K562 (cell line): ENCODE measurements at regions not wholly inside any gene's neighbourhood (a gene's known extent, or its start where the extent isn't known, plus 50 kb on each side); places are given as distances from the start of the nearest gene placed in this dataset.
A peak's percentile ranks its signal among the peaks of the same experiment; 100 is the strongest.

Source experiments
- ATAC-seq: fragments of 200-7000 bp; cut with Tn5 transposase; 3 replicates; pipeline ENCODE4 v1.9.1; 2020; ENCODE audit warnings: moderate library complexity
- BruUV-seq: library from RNA; stranded (reverse); fragments of 400-500 nt; replicated peaks from 2 replicates; lab custom pipeline; 2021; lab: Mats Ljungman, UMichigan
- CTCF ChIA-PET: fragments of 300-600 bp; formaldehyde crosslinking; extraction: SDS; loops from one replicate; lab custom pipeline; 2021; ENCODE audit warnings: low intra/inter-chr PET ratio; lab: Yijun Ruan, JAX
- POLR2A ChIA-PET: fragments of 300-600, 350-650 bp; sonication (Branson Sonifier 250); formaldehyde crosslinking; extraction: SDS; loops from one replicate; lab custom pipeline; 2021; ENCODE audit warnings: antibody characterized with exemption, inconsistent platforms; lab: Yijun Ruan, JAX
- DNase-seq, 4 experiments: peaks; one replicate each; pipeline versions ENCODE4 v3.0.0 to v3.0.0-alpha.2; 2011 to 2018; ENCODE audit warnings: low spot score in 3 of 4, mixed read lengths in 3 of 4; ENCODE audit errors: extremely low read depth in 1 of 4
- FAIRE-seq: peaks from 2 replicates; lab custom pipeline; 2011; peaks lifted over from hg19 to GRCh38; lab: Jason Lieb, UNC
- H2AFZ ChIP-seq: 2 replicates; pipeline ENCODE4 v1.6.0; 2011; ENCODE audit warnings: low read depth, low read length, control low read depth, inconsistent platforms
- H3K27ac ChIP-seq: fragments of 200-600 bp; 3 replicates; pipeline ENCODE4 v1.8.0; 2011; ENCODE audit warnings: low read depth, mild to moderate bottlenecking, control low read depth, inconsistent platforms, low read length, moderate library complexity, mixed read lengths; ENCODE audit errors: extremely low read depth
- H3K27me3 ChIP-seq, 2 experiments: fragments of 300-600 bp in 1 of 2; 2 replicates in 1 of 2; 3 replicates in 1 of 2; pipeline versions ENCODE4 v1.6.0 to v1.8.0; 2011; ENCODE audit warnings: inconsistent platforms in 2 of 2, low read length in 2 of 2, mild to moderate bottlenecking in 1 of 2, mixed read lengths in 1 of 2, moderate library complexity in 1 of 2; ENCODE audit not compliant: control insufficient read depth in 2 of 2, insufficient read depth in 2 of 2
- H3K36me3 ChIP-seq: fragments of 300-600 bp; 3 replicates; pipeline ENCODE4 v1.8.0; 2011; ENCODE audit warnings: mild to moderate bottlenecking, low read length, inconsistent platforms; ENCODE audit not compliant: control insufficient read depth, insufficient read depth
- H3K4me1 ChIP-seq, 2 experiments: fragments of 200-600 bp in 1 of 2; replicated peaks in 1 of 2; 2 replicates in 1 of 2; 3 replicates in 1 of 2; pipeline versions ENCODE4 v1.5.1 to v1.8.0; 2011; ENCODE audit warnings: inconsistent platforms in 2 of 2, low read length in 2 of 2, mild to moderate bottlenecking in 1 of 2, mixed read lengths in 1 of 2, moderate library complexity in 1 of 2; ENCODE audit not compliant: control insufficient read depth in 2 of 2, insufficient read depth in 2 of 2
- H3K4me2 ChIP-seq: 2 replicates; pipeline ENCODE4 v1.6.1; 2011; ENCODE audit warnings: low read length, control low read depth, inconsistent platforms, mixed read lengths; ENCODE audit not compliant: insufficient read depth
- H3K4me3 ChIP-seq: fragments of 200-600 bp; sonication (generic), shearing (Covaris generic); 2 replicates; pipeline ENCODE4 v1.5.1; 2016; ENCODE audit warnings: control low read depth, inconsistent platforms
- H3K79me2 ChIP-seq: fragments of 200-600 bp; 3 replicates; pipeline ENCODE4 v1.8.0; 2011; ENCODE audit warnings: low read length, inconsistent platforms; ENCODE audit not compliant: control insufficient read depth, insufficient read depth
- H3K9ac ChIP-seq, 2 experiments: 2 replicates each; pipeline versions ENCODE4 v1.6.0 to v1.6.1; 2011; ENCODE audit warnings: low read depth in 2 of 2, low read length in 2 of 2, control low read depth in 1 of 2, inconsistent platforms in 1 of 2, mild to moderate bottlenecking in 1 of 2, mixed read lengths in 1 of 2; ENCODE audit not compliant: insufficient read depth in 1 of 2
- H3K9me1 ChIP-seq: one replicate; pipeline ENCODE4 v1.6.0; 2011; ENCODE audit warnings: inconsistent platforms, mild to moderate bottlenecking, low read length, moderate library complexity; ENCODE audit not compliant: control insufficient read depth, insufficient read depth
- H3K9me3 ChIP-seq: replicated peaks from 2 replicates; pipeline ENCODE4 v1.5.1; 2011; ENCODE audit warnings: low read depth, low read length, inconsistent platforms; ENCODE audit not compliant: control insufficient read depth, insufficient read depth
- H4K20me1 ChIP-seq: replicated peaks from 2 replicates; pipeline ENCODE4 v1.6.1; 2011; ENCODE audit warnings: low read length, inconsistent platforms, mixed read lengths; ENCODE audit not compliant: control insufficient read depth, insufficient read depth
- DIDO1 ChIP-seq: fragments of 450-650 bp; IDR thresholded peaks from 2 replicates; pipeline ENCODE4 v1.6.1; 2016; ENCODE audit warnings: low read depth, missing biosample characterization, missing genetic modification characterization
- HNRNPH1 ChIP-seq: fragments of 200-400 bp; formaldehyde crosslinking; optimal IDR thresholded peaks from 2 replicates; pipeline ENCODE3; 2017; ENCODE audit warnings: low read depth, mild to moderate bottlenecking, low read length, moderate library complexity
- MCM2 ChIP-seq: fragments of 450-650 bp; IDR thresholded peaks from 2 replicates; pipeline ENCODE4 v1.6.1; 2017; ENCODE audit warnings: low read depth, mild to moderate bottlenecking
- MIER1 ChIP-seq: fragments of 450-650 bp; IDR thresholded peaks from 2 replicates; pipeline ENCODE4 v1.6.1; 2016; ENCODE audit warnings: antibody characterized with exemption, mild to moderate bottlenecking, low read depth
- TAF9B ChIP-seq: fragments of 450-650 bp; IDR thresholded peaks from 2 replicates; pipeline ENCODE4 v1.6.1; 2018; ENCODE audit warnings: mild to moderate bottlenecking; ENCODE audit not compliant: partially characterized antibody
- ZNF316 ChIP-seq: fragments of 450-650 bp; IDR thresholded peaks from 2 replicates; pipeline ENCODE4 v1.6.1; 2016
- WGBS: fragments of 100-300 bp; shearing (Covaris generic); methylation state at CpG from one replicate; pipeline ENCODE4 v1.1.6; 2016; ENCODE audit warnings: low coverage, mixed read lengths; ENCODE audit not compliant: insufficient coverage; ENCODE audit errors: missing lambda C conversion rate; 5-methylcytosine and 5-hydroxymethylcytosine counted together
- in situ Hi-C: fragments of 300-500 bp; cut with MboI; formaldehyde crosslinking; loops from 4 replicates; pipeline ENCODE4 v1.15.0; 2018; ENCODE audit warnings: inconsistent platforms, mixed read lengths
- intact Hi-C: fragments of 100-400 bp; cut with micrococcal nuclease; formaldehyde crosslinking; loops from 2 replicates; pipeline ENCODE4 v1.14.2; 2022

GRCh38 chr3:107153981-107154380, 223.3 kb upstream of the CCDC54 start:
- no peaks in the 10 kb centered on the region for H3K79me2 ChIP-seq
- DNase-seq: no peak
- FAIRE-seq: no peak
- WGBS: 10% methylated on average over 3 of the region's 4 CpGs
- TF ChIP-seq TAF9B (no peak), HNRNPH1 (no peak)
- H3K4me2 ChIP-seq: no peak overlapping the region
- no peak overlapping the region for H3K4me3 ChIP-seq
- H4K20me1 ChIP-seq: no peaks in the 10 kb centered on the region
- no peak for ATAC-seq
- H2AFZ ChIP-seq: no peak overlapping the region
- H3K9me3 ChIP-seq: no peaks in the 10 kb centered on the region
- H3K9ac ChIP-seq: no peak overlapping the region
- in situ Hi-C loops (no loop called here), intact Hi-C loops (no loop called here)
- H3K4me1 ChIP-seq: no peaks in the 10 kb centered on the region; a peak in 1 of 5 replicates
- POLR2A ChIA-PET: no interaction called here
- H3K27me3 ChIP-seq: no peaks in the 10 kb centered on the region
- CTCF ChIA-PET: no interaction called here
- no TSS peak for BruUV-seq
- no peak overlapping the region for H3K27ac ChIP-seq
- no peaks in the 10 kb centered on the region for H3K9me1 ChIP-seq
- no peaks in the 10 kb centered on the region for H3K36me3 ChIP-seq

- Histone ChIP-seq H3K9ac (no peak overlapping the region), H3K4me3 (no peak overlapping the region), H3K27ac (no peak overlapping the region), H3K9me3 (no peaks in the 10 kb centered on the region), H3K79me2 (no peaks in the 10 kb centered on the region), H3K9me1 (no peaks in the 10 kb centered on the region), H3K4me2 (no peak overlapping the region), H4K20me1 (no peaks in the 10 kb centered on the region), H3K4me1 (no peaks in the 10 kb centered on the region), H3K36me3 (no peaks in the 10 kb centered on the region), H2AFZ (no peak overlapping the region), H3K27me3 (no peaks in the 10 kb centered on the region)
- POLR2A ChIA-PET: no interaction called here
- WGBS: 0% methylated on average over 1 of the region's 1 CpG
- BruUV-seq: no TSS peak
- ATAC-seq: no peak
- CTCF ChIA-PET: no interaction called here
- intact Hi-C loops: no loop called here
- TF ChIP-seq MIER1 (no peak), DIDO1 (tag) (no peak), MCM2 (no peak), ZNF316 (peak; percentile 15; the same call in 1 of the 2 replicates)
- DNase-seq: no peak
- no peak for FAIRE-seq
- in situ Hi-C loops: no loop called here
Observed at GRCh38 chr3:107172411-107172810, 204.8 kb upstream of the CCDC54 start.
